AG08396 (cell line): ENCODE measurements at regions not wholly inside any gene's neighbourhood (a gene's known extent, or its start where the extent isn't known, plus 50 kb on each side); places are given as distances from the start of the nearest gene placed in this dataset.

Experiments
- DNase-seq: peaks from one replicate; pipeline ENCODE4 v3.0.0; 2012; ENCODE audit warnings: low spot score, mixed read lengths

DNA sequence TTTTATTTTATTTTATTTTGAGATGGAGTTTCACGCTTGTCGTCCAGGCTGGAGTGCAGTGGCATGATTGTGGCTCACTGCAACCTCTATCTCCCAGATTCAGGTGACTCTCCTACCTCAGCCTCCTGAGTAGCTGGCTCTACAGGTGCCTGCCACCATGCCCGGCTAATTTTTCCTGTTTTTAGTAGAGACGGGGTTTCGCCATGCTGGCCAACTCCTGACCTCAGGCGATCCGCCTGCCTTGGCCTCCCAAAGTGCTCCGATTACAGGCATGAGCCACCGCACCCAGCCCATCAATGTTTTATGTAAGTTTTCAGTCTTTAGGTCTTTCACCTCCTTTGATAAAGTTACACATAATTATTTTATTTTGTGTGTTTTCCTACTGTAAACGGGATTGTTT is 154.6 kb downstream of the COPRS start:
- no peak for DNase-seq

DNA sequence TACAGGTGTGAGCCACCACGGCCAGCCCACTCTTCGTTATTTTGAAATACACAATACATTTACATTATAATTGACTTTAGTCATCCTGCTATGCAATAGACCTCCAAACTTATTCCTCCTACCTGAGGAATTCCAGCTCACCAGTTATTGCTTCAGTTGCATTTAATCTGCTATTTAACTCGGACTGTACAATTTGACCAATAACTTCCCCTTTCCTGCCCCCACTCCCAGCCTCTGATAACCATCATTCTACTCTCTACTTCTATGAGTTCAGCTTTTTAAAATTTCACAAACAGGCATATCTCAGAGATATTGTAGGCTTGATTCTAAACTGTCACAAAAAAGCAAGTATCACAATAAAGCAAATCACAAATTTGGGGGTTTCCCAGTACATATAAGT is 157.0 kb downstream of the COPRS start:
- DNase-seq = no peak

DNA sequence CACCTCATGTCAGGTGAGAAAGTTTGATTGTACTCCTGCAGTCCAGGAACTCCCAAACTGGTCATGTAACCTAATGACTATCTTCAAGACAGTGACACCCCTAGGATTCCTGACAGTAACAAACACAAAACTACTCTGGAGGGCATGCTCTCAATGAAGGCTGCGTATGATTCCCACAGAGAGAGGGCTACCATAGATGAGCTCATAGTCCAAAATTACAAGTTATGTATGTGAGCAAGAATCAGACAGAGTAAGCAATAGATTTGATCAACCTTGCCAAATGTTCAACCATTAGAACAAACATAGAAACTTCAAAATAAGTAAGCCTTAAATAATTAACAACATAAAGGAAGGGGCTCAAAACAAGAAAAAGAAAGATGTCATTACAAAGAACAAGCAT is 158.1 kb downstream of the COPRS start:
- no peak for DNase-seq

DNA sequence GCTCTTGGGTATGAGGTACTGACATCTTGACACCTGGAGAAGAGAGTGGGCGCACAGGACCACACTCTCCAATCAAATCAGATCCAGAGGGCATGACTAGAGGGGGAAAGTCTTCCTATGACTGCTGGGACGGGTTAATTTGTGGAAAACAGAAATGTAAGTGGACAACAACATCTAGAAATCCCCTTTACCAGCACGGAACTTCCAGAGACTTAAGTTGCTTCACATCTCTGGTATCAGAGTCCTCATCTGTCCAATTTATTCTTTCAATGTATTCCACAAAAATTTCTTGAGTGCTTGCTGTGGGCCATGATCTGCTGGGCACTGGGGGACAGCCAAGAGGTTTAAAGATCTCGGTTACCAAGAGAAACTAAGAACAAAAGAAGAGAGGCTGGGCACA is 159.2 kb downstream of the COPRS start:
- DNase-seq = no peak

DNA sequence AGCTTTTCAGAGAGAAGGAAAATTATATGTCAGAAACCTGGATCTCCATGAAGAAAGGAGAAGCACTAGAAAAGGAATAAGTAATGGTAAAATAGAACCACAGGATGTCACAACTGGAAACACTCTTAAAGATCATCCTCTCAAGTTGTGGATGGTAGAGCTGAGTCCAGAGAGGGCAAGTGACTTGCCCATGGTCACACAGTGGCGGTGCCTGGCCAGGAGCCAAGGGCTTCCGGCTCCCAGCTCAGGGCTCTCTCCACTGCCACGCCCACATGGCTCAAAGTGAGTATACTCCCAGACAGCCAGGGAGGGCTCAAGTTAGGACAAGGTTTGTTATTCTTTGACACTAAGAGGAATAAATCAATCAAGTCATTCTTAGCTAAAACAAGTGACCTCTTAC is 159.8 kb downstream of the COPRS start:
- DNase-seq = no peak

DNA sequence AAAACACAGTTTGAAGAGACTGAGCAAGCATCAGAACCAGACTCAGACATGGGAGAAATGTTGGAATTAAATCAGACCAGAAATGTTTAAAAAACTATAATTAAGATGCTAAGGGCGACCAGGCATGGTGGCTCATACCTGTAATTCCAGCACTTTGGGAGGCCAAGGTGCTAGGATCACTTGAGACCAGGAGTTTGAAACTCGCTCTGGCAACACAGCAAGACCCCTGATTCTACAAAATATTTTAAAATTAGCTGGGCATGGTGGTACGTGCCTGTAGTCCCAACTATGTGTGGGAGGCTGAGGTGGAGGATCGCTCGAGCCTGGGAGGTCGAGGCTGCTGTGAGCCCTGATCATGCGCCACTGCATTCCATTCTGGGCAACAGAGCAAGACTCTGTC is 160.3 kb downstream of the COPRS start:
- DNase-seq = no peak

DNA sequence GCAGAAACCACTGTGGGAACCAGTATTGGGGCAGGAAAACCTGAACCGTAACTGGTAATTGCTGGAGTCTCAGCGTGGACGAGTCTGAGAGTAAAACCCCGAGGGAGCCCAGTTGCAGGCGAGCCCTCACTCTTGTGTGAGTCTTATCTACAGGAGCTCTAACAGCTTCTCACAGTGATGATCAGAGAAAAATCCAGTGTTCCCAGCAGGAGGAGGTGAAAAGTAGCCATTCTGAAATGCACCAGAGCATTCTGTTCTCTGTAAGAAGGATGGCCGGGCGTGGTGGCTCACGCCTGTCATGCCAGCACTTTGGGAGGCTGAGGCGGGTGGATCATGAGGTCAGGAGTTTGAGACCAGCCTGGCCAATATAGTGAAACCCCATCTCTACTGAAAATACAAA is 161.2 kb downstream of the COPRS start:
- DNase-seq = no peak

DNA sequence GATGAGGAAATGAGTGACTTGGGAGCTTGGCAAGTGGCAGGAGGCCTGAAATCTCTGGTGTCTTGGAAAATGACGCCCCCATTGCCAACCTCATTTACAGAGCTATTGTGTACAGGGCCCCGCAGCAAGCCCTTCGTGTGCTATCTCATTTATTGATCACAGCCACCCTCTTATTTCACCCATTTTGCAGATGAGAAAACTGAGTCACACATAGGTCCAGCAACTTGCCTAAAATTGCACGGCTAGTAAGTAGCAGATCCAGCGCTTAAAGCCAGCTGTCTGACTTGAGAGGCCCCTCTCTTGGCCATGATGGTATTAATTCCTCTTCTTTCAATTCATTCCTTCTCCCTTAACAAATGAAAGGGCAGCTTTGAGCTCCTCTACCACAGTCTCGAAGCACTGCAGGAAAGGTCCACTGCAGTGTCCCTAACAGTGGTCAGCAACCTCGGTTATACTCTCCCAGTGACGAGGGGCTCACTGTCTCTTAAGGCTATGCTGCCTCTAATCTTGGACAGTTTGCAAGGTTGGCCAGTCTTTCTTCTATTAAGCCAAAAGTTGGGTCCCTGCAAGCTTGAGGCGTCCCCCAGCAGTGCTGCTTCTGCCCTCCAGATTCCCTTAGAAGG is 162.2 kb downstream of the COPRS start:
- no peak for DNase-seq

DNA sequence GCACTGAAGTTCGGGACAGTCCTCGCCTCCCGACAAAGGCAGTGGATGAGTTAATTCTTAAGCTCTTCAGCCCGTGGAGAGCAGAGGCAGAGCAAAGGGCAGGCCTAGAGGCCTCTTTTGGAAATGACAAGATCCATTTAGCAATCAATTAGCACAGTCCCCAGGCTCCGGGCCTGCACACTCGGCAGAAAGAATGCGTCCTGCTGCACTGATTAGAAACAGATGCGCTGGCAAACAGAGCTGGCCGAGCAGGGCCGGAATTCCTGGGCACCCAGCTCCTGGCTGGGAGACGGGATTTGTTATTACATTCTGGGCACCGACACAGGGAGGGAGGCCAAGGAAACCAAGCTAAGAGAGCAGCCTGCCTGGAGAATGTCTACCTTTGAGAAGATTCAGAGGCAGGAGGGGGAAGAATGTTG is 162.9 kb downstream of the COPRS start:
- peak; percentile 93 for DNase-seq

DNA sequence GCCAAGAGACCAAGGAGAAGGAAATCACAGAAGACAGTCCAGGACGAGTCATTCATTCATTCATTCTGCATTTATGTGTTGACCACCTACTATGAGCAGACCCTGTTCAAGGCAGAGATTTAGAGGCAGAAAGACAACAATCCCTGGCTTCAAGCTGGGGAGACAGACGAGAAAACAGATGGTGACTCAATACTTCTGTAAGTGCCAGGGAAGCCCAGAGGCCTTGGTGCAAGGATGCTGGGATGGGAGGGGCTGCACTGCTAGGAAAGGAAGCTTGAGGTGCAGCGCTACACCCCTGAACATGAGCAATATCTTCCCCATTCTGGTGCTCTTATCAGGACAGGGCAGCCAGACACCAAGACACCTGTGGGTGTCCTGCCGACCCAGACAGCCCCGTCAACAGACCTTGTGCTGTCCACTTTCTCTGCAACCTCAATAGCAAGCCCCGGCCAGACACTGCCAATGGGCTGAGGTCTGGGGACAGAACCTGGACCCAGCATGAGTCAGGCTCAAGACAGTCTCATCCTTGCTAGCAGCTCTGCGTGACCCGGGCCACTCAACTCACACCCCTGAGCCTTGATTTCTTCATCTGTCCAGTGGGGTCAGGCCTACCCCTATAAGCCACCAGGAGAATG is 163.5 kb downstream of the COPRS start:
- peak; percentile 33 for DNase-seq

DNA sequence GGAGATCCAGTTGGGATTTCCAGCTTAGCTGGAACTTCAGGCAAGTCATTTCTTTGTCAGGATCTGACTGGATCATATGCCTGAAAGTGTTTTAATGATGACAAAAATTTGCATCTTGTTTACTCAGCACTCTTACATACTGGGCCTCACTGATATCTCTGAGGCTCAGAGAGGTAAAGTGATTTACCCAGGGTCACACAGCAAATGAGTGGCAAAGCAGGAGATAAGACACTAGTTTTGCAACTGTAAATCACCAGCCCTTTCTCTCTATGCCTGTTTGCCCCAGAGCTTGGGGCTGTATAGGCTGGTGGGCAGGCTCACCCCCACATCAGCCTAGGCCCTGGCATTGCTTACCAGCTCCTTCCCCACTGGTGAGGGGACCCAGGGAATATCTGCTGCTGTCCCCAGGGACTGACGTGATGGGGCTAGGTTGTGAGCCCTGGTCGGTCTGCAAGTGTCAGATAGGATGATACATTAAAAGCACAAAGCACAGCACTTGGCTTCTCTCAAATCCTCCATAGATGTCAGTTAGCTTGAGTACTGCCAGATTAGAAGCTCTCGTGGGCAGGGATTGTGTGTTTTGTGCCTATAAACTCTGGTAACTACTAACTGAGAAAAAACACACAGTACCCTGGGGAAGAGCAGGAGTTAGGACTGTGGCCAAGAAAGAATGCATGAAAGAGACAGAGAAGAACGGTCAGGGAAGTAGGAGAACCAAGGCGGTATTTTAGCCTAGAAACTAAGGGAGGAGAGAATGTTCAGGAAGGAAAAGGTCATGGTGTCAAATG is 165.4 kb downstream of the COPRS start:
- no peak for DNase-seq

DNA sequence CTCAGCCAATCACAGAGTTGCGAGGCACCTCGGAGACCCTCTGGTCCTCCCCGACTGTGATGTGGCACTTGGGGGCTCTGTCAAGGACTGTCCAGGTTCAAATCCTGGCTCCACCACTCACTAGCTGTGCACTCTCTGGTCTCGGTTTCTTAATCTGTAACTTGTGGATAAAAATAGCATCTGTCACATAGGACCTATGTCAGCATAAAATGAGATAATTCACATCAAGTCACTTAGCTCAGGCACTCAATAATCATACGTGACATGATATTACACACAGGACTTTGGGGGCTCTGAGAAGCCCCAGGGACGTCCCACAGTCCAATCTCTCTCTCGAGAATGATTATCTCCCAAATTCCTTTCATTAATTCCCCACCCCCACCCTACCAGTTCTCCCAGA is 166.4 kb downstream of the COPRS start:
- no peak for DNase-seq

DNA sequence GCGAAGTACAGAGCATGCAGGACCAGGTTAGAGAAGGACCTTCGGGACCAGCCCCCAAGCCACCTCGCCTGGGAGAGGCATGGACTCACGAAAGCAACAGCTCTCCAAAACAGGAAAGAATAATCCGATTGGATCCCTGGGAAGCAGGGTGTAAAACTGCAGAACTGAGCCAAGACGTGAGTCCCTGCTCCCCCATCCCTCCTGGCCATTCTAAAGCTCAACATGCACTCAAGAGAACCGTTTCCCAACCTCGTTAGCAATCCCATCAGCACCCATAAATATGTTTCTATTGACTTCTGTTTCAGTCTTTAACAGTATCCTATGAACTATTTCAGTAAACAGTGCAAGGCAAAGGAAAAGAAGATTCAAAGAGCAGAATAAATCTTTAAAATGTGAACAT is 167.0 kb downstream of the COPRS start:
- no peak for DNase-seq

DNA sequence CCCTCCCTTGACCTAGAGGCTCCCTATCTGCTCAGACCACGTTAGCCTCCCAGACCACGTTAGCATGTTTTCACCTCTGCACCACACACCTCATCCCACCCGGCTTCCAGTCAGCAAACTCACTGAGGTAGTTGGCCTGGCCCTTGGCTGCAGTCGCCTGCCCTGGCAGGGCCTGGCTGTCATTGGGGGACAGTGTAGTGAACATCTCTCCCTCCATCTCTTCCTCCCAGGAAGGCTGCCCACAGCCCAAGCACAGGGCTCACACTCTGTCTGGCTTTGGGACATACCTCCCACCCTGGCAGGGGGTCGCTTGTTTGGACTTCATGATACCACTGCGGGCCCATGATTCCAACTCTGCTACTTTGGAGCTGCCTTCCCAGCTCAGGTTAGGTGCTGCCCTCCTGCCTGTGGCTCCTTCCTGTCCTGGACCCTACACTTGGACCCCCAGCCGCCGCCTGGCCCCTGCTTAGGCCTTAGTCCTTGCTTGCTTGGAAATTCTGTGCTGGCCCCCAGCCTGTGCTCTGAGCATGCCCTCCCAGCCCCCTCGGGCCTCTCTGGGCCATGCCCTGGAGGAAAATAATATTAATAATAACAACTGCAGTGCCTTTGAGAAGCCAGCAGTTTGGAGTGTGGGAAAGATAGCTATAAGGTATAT is 167.7 kb downstream of the COPRS start:
- DNase-seq = no peak

DNA sequence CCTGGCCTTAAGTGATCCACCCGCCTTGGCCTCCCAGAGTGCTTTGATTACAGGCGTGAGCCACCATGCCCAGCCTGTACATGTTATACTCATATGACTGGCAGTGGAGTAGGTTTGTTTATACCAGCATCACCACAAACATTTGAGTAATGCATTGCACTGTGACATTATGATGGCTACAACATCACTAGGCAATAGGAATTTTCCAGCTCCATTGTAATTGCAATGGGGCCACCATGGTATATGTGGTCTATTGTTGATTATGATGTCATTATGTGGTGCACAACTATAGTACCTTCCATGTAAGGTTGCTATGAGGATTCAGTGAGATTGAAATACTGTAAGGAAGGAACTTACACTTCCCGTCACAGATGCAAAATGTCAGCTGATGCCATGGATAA is 168.9 kb downstream of the COPRS start:
- DNase-seq = no peak

DNA sequence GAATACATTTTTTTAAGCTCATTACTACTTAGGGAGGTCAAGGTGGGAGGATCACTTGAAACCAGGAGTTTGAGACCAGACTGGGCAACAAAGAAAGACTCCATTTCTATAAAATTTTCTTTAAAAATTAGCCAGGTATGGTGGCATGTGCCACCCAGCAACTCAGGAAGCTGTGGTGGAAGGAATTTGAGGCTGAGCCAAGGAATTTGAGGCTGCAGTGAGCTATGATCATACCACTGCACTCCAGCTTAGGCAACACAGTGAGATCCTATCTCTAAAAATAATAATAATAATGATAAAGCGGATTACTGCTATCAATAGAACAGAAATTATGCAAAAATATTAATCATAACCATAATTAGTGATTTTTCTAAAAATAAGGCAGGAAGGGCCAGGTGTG is 170.3 kb downstream of the COPRS start:
- DNase-seq = no peak

DNA sequence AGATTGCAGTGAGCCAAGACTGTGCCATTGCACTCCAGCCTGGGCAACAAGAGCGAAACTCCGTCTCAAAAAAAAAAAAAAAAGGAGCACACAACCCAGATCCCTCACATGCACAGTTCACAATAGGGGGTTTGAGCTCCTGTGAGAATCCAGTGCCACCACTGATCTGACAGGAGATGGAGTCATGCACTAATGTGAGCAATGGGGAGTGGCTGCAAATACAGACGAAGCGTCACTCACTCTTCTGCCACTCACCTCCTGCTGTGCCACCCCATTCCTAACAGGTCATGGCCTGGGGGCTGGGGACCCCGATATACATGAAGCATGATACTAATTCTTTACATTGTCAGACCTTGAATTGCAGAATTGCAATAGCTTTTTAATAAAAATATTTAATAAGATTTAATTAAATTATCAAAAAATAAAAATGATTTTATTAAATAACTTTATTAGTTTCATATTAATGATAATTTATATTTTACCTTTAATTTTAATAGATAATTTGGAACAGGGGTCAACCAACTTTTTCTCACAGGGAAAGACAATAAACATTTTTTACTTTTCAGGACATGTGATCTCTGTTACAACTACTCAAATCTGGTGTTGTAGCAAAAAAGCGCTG is 171.4 kb downstream of the COPRS start:
- no peak for DNase-seq

DNA sequence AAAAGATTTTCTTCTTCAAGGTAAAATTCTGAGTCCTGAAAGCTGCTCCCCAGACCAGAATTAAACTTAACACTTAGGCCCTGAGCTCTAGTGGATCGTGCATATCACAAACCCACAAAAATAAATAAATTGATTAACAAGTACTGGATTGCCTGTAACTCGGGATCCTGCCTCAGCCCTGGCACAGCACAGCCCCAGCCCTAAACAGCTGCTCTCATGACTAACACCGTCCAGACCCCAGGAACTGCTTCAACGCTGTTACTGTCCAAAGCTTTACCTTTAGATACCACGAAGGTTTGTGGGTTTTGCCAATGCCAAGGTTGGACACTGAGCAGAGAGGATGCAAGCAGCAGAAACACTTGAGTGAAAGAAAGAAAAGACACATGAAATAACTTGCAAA is 172.5 kb downstream of the COPRS start:
- DNase-seq = no peak

DNA sequence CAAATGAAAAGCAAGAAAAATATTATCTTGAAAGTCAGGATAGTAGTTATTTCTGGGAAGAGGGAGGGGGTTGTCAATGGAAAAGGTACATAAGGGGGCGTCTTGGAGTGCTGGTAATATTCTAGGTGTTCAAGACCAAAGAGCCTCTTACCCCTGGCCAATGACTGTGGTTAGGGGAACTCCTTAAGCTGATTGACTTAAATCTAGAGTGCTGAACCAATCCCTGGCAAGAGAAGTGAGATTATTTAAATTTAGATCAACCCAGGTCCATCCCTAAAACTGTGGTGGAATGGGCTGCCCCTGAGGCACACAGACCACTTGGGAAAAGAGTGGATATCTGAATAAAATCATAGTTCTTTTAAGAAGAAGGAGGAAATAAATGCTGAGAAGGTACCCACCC is 174.1 kb downstream of the COPRS start:
- no peak for DNase-seq

DNA sequence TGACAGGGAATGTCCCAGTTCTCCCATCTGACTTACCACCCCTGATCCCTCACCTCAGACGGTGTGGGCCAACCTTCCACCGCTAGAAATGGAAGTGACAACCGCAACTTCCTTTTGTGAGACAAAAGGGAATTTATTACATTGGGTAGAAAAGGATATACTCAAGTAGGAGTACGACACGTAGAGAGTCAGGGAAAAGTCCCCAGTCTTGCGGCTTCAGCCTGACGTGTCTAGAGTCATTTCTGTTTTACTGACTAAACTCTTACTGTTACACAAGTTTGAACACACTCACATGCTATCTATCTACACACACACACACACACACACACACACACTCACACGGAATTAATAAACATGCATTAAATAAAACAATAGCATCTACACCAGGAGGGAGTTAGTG is 178.9 kb downstream of the COPRS start:
- DNase-seq = no peak

DNA sequence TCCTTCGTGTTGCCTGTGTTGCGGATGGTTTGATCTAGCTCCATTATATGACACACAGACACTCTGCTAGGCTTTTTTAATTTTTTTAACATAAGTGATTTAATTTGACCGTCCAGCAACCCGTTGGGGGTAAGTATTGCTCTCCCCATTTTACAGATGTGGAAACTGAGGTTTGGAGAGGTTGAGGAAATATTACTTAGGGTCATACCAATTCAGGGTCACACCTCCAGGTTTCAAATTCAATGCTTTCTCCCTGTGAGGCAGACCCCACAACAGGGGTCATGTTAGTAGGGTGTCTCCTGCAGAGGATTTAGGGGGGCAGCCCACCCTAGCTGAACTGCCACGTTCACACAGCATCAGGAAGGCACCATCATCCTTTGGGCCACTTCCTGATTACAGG is 179.4 kb downstream of the COPRS start:
- DNase-seq = no peak

DNA sequence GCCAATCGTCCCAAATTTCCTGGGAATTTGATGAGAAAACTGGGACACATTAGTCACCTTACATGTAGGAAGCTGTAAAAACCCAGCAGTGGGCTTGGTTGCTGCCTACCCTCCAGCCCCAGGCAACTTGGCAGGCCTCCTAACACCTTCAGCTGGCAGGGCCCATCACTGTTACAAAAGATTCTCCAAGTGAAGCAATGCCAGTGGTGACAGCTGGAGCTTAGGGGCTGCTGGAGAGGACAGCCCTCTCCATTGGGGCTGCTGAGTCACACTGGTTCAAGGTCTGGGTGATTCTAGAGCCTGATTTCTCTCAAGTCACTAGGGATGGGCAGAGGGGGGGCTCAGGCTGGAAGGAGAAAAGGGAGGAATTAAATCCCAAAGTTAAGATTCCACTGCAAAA is 180.6 kb downstream of the COPRS start:
- peak; percentile 40 for DNase-seq

DNA sequence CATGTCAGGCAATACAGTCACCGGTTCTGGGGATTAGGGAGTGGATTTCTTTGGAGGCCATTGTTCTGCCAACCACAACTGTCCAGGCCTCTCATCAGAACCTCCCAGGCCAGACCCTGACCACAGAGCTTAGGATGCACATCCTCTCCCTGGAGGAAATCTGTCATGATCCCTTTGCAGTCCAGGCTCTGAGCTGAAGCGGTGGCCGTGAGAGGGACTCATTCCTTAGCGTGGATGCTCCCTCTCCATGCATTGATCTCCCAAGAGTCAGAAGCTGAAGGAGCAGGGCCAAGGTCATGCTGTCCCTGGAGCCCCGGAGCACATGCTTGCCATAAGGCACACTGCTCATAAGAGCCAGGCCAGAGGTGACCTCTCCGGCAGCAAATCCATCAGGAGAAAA is 181.4 kb downstream of the COPRS start:
- no peak for DNase-seq
